ENCODE measurements at regions not wholly inside any gene's neighbourhood (a gene's known extent, or its start where the extent isn't known, plus 50 kb on each side); places are given as distances from the start of the nearest gene placed in this dataset.

GRCh38 chr11:11173316-11174025 lies 179.6 kb downstream of the CSNK2A3 start:
- DNase-seq: no peak

DNA sequence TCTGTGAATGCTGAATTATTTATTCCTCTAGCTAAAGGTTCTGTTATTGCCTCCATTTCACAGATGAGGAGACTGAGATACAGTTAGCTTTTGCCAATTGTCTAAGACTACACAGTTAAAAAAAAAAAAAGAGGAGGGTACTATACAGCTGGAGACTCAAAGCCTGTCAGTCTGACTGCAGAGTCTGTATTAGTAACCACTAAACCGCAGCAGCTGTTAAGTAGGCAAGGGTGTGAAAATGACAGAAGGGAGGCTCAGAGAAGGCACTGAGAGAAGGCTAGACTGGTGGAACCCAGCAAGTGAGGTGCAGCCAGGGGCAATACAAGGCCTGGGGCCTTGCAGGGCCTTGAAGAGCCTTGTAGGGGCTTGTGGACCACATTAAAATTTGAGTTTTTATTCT lies 181.2 kb downstream of the CSNK2A3 start:
- DNase-seq: no peak

DNA sequence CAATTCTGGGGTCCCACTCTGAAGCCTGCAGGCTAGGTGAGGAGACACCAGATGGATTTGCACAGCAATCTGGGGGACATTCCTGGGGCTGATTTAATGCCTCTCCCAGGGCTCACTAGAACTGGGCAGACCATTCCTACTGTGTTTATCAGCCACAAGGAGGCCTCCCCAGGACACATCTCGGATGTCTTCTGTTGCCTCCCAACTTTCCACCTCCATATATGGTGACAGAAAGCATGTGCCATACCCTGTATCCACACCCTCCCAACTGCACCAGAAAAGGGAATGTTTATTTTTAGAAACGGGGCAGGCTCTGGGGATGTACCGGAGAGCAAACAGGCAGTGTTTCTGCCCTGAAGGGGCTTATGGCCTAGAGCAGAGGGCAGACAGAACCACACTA lies 181.8 kb downstream of the CSNK2A3 start:
- DNase-seq: no peak

DNA sequence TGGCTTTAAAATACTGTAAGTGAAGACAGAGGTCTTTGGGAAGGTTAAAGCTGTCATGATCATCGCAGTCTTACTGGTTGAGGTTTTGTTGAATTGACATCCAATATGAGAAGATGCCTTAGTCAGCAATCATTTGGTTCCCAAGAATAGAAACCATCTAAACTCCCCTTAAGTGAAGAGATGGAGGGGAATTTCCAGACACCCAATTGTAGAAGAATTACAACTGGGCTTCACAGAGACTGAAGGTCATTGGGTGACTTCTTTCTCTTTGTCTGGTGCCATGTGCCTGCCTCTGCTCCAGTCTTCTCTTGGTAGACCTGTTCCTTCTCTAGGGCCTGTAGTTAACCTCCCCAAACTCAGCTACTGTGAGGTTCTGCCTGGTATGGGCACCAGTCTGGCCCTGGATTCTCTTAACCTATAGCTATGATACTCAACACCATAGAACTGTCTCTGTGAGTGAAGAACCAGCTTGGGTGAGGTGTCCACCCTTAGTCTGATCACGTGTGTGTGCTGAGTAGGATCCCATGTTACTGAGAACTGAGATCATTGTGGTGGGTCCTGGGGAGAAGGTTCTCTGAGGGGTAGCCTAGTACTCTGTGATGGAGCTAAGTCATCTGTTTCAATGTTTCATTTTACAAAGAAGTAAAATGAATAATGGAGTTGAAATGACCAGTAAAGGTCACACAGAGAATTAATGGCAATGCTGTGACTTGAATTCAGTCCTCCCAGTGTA lies 182.5 kb downstream of the CSNK2A3 start:
- DNase-seq: no peak

GRCh38 chr11:11169715-11170351 lies 183.2 kb downstream of the CSNK2A3 start:
- no peak for DNase-seq

DNA sequence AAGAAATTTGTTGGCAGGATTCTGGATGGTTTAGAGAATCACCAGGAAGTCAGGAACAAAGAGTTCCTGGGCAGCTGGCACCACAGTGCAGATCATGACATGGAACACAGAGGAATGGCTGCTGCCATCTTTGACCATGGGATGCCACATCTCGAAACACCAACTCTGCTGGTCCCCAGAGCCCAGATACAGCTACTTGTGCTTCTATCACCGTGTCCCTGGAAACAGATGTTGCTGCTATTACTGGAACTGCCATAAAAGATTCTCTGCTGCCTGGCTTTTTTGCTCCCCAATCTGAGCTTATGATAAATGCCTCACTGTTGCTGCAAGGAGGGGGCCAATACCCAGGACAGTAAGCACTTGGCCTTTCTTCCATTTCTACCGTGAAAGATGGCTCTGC lies 185.2 kb downstream of the CSNK2A3 start:
- DNase-seq: no peak

GRCh38 chr11:11164334-11164690 lies 188.7 kb downstream of the CSNK2A3 start:
- no peak for DNase-seq

- DNase-seq: no peak
Observed at GRCh38 chr11:11163669-11164333, 189.2 kb downstream of the CSNK2A3 start.

DNA sequence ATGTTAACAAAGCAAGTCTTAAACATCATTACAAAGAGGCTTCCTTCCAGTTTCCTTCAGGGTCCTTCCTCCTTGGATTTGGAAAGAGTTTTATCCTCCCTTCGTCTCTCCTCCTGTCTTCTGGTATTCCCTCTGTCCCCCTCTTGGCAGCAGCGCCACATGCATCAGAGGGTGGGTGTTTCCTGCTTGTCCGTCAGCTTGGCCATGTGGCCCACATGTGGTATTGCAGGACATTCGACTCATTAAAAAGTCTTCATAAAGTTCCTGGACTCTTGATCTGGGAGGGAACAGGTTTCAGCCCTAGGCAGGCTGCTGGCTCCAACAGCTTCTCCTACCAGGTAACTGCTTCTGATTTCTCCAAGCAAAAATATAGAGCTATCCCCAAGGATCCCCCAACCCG lies 189.8 kb downstream of the CSNK2A3 start:
- no peak for DNase-seq

DNA sequence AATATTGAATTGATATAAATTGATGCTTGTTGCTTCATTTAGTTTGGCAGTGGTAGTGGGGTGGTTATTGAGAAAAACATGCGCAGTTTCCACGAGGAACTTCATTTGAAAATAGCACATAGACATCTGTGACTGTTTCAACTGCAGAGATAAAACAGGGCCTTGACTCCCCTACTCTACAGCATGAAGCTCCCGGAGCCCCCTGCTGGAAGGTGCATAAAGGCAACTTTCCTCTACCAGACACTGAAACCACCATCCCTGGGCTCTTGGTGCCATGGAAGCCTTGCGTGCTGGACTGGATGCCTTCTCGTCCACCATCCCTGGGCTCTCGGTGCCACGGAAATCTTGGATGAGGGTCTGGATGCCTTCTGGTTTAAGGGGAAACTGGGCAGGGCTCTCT lies 195.9 kb downstream of the CSNK2A3 start:
- DNase-seq: peak in 2 of 4 experiments; percentile 22 to 27

DNA sequence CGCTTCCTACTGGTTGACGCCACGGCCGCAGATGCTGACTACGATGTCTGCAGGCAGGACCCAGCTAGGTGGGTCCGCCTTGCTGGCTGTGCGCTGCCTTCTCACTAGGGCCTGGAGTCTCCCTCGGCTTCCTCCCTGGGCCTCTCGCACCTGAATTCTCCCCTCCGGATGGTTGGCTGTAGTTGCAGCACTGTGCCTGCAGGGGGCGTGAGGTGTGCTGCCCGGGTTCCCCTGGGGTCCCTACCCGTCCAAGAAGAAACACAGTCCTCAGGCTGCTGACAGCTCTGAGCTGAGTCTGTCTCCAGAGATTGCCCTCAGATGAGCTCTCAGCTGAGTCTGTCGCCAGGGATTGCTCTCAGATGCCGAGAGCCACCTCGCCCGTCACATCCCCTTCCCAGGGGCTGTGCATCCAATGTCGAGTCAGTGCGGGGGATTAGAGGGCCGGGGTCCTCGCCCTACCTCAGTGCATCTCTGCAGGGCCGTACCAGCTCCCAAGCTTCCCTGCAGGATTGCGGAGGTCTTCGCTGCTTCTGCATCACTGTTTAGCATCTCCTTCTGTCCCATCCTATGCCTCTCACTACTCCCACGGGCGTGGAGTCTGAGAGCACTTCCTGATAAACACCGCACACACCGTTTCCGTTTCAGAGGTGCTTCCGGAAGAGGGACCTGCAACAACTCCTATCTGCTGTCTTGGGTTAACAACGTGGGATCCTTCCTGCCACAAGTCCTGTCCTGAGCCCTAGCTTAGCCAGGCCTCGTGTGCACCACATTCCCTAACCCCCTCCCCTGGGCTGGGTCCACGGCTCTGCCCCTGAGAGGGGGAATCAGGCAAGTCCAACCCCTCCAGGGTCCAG lies 196.9 kb downstream of the CSNK2A3 start:
- peak in 1 of 4 experiments; percentile 17 for DNase-seq

DNA sequence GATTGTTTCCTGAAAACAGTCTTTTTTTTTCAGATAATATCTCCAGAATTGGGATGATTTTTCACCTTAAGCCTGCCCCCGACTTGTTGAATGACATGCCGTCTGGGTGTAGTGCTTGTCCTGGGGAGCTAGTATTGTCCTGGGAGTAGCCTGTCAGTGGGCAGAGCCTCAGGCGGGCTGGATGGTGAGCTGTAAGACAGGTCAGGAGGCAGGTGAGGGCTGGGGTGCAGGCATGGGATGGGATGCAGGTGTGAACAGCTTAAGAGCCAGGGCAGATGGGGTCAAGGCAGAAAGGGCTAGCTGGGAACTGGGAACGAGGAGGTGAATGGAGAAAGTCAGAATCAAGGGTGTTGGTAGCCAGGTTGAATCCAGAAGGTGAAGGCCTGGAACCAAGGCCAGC lies 200.2 kb downstream of the CSNK2A3 start:
- DNase-seq: no peak

DNA sequence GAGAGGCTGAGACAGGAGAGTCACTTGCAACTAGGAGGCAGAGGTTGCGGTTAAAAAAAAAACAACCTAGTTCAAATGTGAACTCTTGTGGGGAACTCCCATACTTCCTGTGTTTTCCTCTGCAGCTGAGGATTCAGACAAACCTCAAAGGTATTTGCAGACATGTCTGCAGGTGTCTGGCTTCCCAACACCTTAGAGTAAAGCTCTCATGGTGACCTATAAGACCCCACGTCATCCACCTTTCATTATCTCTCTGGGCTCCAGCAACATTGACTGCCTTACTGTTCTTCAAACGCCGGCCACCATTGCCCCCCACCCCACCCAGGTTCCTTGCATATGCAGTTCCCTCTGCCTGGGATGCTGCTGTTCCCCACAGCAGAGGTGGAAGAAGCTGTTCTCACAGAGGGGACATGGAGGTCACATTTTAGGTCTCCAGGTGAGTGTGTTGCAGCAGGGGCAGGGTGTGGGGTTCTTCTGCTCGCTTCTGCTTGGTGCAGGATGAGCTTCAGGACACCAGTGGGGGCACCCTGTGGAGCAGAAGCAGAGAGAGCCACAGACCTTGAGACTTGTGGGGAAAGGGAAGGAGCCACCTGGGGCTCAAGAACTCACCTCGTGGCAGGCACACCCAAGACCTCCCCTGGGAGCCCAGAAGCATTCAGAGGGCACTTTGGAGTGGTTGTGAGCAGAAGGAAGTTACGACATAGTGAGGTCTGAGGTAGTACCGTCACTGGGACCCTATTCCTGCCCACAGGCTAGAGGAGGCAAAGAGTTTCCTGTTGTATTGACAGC lies 203.2 kb downstream of the CSNK2A3 start:
- DNase-seq: no peak

GRCh38 chr11:11148596-11148995 lies 204.5 kb downstream of the CSNK2A3 start:
- no peak for DNase-seq

DNA sequence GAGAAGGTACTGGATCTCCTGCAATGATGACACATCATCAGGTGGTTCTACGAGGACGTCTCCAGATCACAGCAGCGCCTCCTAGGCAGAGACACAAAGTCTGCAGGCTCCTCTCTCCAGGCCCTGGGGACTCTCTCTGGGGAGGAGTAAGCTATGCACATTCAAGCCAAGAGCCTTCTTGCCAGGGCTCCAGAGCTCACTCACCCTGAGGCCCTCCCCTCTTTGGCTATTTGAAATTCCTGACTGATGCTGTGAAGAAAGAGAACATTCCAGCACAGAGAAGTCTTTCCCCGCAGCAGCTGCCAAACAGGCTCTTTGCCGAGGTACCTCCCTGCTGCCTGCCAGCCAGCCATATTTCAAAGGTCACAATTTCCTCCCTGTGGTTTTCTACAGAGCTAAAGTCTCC lies 204.9 kb downstream of the CSNK2A3 start:
- DNase-seq: no peak

DNA sequence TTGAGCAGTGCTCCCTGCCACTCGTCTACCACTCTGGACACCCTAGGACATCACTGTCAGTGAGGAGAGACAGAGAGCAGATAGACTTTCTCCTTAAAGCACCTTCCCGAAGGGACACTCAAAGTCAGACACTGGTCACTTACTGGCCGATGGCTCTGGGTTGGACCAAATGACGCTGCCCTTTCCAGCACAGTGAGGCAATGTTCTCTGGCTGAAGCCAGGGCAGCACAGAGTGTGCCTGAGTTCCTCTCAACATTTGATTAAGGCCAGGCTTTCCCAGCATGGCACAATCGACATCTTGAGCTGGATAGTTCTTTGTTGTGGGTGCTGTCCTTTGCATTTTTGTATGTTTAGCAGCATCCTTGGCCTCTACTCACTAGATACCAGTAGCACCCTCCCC lies 206.2 kb downstream of the CSNK2A3 start:
- no peak for DNase-seq

DNA sequence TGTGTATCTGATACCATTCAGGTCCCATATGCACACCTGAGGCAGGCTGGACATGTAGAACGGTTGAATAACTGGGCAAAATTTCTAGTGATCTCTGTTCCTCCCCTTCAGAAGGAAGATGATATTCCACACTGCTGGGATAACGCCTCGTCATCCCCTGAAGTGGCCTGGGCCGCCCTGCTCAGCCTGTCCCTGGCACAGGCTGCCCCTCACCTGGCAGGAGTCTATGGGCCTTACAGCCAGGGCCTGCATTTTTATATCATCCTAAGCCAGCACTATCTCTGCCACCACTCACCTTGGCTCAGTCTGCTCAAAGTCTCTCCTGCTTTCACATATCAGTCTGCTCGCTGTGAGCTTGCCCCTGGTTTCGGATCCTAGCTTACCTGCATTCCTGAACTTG lies 209.2 kb downstream of the CSNK2A3 start:
- DNase-seq: no peak

GRCh38 chr11:11142430-11142829 lies 210.6 kb downstream of the CSNK2A3 start:
- DNase-seq: no peak

DNA sequence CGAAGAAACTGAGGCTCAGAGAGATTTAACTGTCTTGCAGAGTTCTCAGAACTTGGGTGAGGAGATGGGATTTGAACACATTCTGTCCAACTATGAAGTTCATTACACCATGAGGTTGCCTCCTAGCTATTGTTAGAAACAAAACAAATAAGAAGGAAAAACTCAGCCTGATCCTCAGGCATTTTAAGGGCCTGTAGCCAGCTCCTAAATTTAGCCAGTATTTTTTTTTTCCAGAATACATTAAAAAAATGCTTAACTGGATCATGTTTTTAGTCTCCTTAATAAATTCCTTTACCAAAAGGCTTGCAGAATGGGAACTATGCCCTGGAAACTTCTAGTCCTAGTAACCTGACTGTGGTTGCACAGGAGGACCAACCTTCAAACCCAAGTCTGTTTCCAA lies 212.0 kb downstream of the CSNK2A3 start:
- DNase-seq: no peak

GRCh38 chr11:11140510-11140909 lies 212.5 kb downstream of the CSNK2A3 start:
- DNase-seq: no peak

DNA sequence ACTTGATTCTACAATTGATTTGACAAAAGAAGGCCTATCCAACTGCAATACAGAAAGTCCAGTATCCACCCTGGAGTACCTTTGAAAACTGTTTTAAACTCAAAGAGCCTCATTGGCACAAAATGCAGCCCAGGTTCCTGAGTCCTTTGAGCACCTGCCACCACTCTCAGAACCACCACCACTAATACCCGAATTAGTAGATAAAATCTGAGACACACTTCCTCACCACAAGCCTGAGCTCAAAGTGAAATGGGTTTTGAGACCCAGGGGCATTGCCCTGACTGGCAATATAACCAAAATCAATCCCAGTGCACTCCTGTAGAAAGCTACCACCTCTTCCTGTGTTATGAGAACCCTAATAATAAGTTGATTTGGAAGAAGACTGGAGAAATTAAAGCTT lies 215.7 kb downstream of the CSNK2A3 start:
- no peak for DNase-seq
